Stimulated activated CD4-positive, alpha-beta T cell treated with anti-CD3 and anti-CD28 coated beads, TNF-alpha, amount 100 ng/mL, for 4 hours (primary cell): ENCODE measurements at regions not wholly inside any gene's neighbourhood (a gene's known extent, or its start where the extent isn't known, plus 50 kb on each side); places are given as distances from the start of the nearest gene placed in this dataset.
A peak's percentile ranks its signal among the peaks of the same experiment; 100 is the strongest.
"Not testable (repeated sequence)": the region's sequence is repeated elsewhere in the genome, so short reads cannot be mapped to it uniquely, and the experiment has no call there.

Source experiments
- DNase-seq, 3 experiments: peaks; one replicate each; pipeline ENCODE4 v3.0.0-alpha.2; 2020; ENCODE audit warnings: low read depth in 3 of 3

GRCh38 chr14:71776471-71777360, 155.5 kb upstream of the RGS6 start:
- DNase-seq: no peak

- no peak for DNase-seq
These were observed 152.2 kb upstream of the RGS6 start for GRCh38 chr14:71780075-71780474.

- no peak for DNase-seq
These were observed 151.4 kb upstream of the RGS6 start for GRCh38 chr14:71780822-71781221.

GRCh38 chr14:71783088-71783487, 149.1 kb upstream of the RGS6 start:
- no peak for DNase-seq

- DNase-seq: no peak
These were observed 148.4 kb upstream of the RGS6 start for GRCh38 chr14:71783786-71784185.

GRCh38 chr14:71789005-71789404, 143.2 kb upstream of the RGS6 start:
- DNase-seq: no peak

- DNase-seq: no peak
These were observed 132.4 kb upstream of the RGS6 start for GRCh38 chr14:71799841-71800240.

GRCh38 chr14:71800878-71801277, 131.4 kb upstream of the RGS6 start:
- no peak for DNase-seq

GRCh38 chr14:71803539-71804260, 128.5 kb upstream of the RGS6 start:
- no peak for DNase-seq

- no peak for DNase-seq
These were observed 127.2 kb upstream of the RGS6 start for GRCh38 chr14:71804992-71805391.

- DNase-seq: not testable (repeated sequence)
These were observed 125.2 kb upstream of the RGS6 start for GRCh38 chr14:71807049-71807448.

- not testable (repeated sequence) for DNase-seq
These were observed 121.4 kb upstream of the RGS6 start for GRCh38 chr14:71810800-71811199.

GRCh38 chr14:71812693-71813092, 119.5 kb upstream of the RGS6 start:
- no peak for DNase-seq

GRCh38 chr14:71815110-71815509, 117.1 kb upstream of the RGS6 start:
- DNase-seq: no peak

- DNase-seq: no peak
These were observed 107.4 kb upstream of the RGS6 start for GRCh38 chr14:71824816-71825215.

- DNase-seq: no peak
These were observed 98.8 kb upstream of the RGS6 start for GRCh38 chr14:71833476-71833875.

GRCh38 chr14:71834284-71835204, 97.7 kb upstream of the RGS6 start:
- DNase-seq: no peak

GRCh38 chr14:71852181-71852580, 80.0 kb upstream of the RGS6 start:
- no peak for DNase-seq

GRCh38 chr14:71855399-71856036, 76.7 kb upstream of the RGS6 start:
- peak in 2 of 3 experiments; percentile 11 to 30 for DNase-seq

GRCh38 chr14:71856199-71856919, 75.9 kb upstream of the RGS6 start:
- no peak for DNase-seq

- DNase-seq: no peak
These were observed 69.2 kb upstream of the RGS6 start for GRCh38 chr14:71863049-71863448.
